DOHH2 (cell line): ENCODE measurements at regions not wholly inside any gene's neighbourhood (a gene's known extent, or its start where the extent isn't known, plus 50 kb on each side); places are given as distances from the start of the nearest gene placed in this dataset.

Experiments
- CTCF ChIP-seq: fragments of 200-600 bp; sonication (generic); IDR thresholded peaks from one replicate; pipeline ENCODE4 v1.5.1; 2014; ENCODE audit warnings: antibody characterized with exemption, mild to moderate bottlenecking, low read depth, low read length; ENCODE audit not compliant: poor library complexity, severe bottlenecking
- EZH2phosphoT487 ChIP-seq: fragments of 200-600 bp; sonication (generic); IDR thresholded peaks from 2 replicates; pipeline ENCODE4 v1.6.1; 2017; ENCODE audit warnings: borderline replicate concordance, mild to moderate bottlenecking, antibody characterized with exemption, low read length, moderate library complexity, mixed read lengths

- TF ChIP-seq CTCF (no peak), EZH2phosphoT487 (no peak)
Observed at GRCh38 chr17:22337467-22337866, 645.1 kb downstream of the KCNJ18 start.
